Parathyroid adenoma (tissue), 2 donors: ENCODE measurements at regions not wholly inside any gene's neighbourhood (a gene's known extent, or its start where the extent isn't known, plus 50 kb on each side); places are given as distances from the start of the nearest gene placed in this dataset.

Experiments used
- H2AFZ ChIP-seq: fragments of 300-600 bp; sonication (generic); one replicate; pipeline ENCODE4 v1.7.0; 2017; ENCODE audit warnings: antibody characterized with exemption, mild to moderate bottlenecking
- H3K27ac ChIP-seq: fragments of 300-600 bp; sonication (generic); one replicate; pipeline ENCODE4 v1.7.0; 2017
- H3K27me3 ChIP-seq: fragments of 300-600 bp; sonication (generic); one replicate; pipeline ENCODE4 v1.7.0; 2017; ENCODE audit warnings: low read length; ENCODE audit not compliant: control insufficient read depth, insufficient read depth
- H3K36me3 ChIP-seq: fragments of 300-600 bp; sonication (generic); one replicate; pipeline ENCODE4 v1.7.0; 2017; ENCODE audit warnings: low read length; ENCODE audit not compliant: control insufficient read depth, insufficient read depth
- H3K4me1 ChIP-seq: fragments of 300-600 bp; sonication (generic); one replicate; pipeline ENCODE4 v1.7.0; 2017; ENCODE audit warnings: control low read depth
- H3K4me2 ChIP-seq: fragments of 300-600 bp; sonication (generic); one replicate; pipeline ENCODE4 v1.7.0; 2017; ENCODE audit warnings: low read length
- H3K4me3 ChIP-seq: fragments of 300-600 bp; sonication (generic); one replicate; pipeline ENCODE4 v1.7.0; 2017; ENCODE audit warnings: low read depth, low read length
- H3K79me2 ChIP-seq: fragments of 300-600 bp; sonication (generic); one replicate; pipeline ENCODE4 v1.7.0; 2017; ENCODE audit warnings: control low read depth
- H3K9ac ChIP-seq: fragments of 300-600 bp; sonication (generic); one replicate; pipeline ENCODE4 v1.7.0; 2017; ENCODE audit warnings: mild to moderate bottlenecking
- H3K9me3 ChIP-seq: fragments of 300-600 bp; sonication (generic); one replicate; pipeline ENCODE4 v1.7.0; 2017; ENCODE audit warnings: low read length; ENCODE audit not compliant: control insufficient read depth
- TF ChIP-seq, protein P1 (sequence below): fragments of 300-600 bp; sonication (generic); IDR thresholded peaks from one replicate; pipeline ENCODE4 v1.7.0; 2017; ENCODE audit warnings: antibody characterized with exemption, mild to moderate bottlenecking
- donor health status: primary hyperparathyroidism.

DNA sequence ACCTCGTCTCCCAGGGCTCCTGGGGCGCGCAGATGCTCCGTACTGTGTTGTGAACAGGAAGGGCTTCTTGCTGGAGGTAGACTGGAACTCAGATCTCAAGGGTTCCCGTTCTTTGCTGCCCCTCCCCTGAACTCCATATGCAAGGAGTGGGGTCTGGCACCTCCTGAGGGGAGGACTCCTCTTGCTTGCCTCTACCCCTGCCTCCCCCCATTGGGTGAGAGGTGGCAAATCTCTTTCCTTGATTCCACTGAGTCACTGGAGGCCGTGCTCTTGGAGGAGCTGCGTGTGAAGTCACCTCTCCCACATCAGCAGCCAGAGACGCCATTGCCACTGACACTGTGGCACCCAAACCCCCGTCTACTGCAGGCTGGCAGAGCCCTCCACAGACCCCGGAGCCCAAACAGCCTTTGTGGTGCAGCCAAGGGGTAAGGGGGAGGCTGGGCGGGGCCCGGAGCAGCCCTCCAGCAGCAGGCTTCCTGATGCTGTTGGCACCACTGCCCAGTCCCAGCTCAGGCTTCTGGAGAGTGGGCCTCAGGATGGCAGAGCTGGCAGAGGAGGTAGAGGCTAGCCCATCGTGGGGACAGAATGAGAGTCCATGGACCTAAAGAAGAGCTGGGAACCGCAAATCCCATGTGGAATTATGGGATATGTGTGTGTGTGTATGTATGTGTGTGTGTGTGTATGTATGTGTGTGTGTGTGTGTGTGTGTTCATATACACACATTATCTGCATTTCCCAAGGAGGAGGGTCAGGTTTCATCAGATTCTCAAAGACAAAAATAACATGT, 104.9 kb upstream of the RUNX3 start:
- TF ChIP-seq, protein P1, sequence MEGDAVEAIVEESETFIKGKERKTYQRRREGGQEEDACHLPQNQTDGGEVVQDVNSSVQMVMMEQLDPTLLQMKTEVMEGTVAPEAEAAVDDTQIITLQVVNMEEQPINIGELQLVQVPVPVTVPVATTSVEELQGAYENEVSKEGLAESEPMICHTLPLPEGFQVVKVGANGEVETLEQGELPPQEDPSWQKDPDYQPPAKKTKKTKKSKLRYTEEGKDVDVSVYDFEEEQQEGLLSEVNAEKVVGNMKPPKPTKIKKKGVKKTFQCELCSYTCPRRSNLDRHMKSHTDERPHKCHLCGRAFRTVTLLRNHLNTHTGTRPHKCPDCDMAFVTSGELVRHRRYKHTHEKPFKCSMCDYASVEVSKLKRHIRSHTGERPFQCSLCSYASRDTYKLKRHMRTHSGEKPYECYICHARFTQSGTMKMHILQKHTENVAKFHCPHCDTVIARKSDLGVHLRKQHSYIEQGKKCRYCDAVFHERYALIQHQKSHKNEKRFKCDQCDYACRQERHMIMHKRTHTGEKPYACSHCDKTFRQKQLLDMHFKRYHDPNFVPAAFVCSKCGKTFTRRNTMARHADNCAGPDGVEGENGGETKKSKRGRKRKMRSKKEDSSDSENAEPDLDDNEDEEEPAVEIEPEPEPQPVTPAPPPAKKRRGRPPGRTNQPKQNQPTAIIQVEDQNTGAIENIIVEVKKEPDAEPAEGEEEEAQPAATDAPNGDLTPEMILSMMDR, result no peak
- H3K4me2 ChIP-seq, result no peak overlapping the region
- no peaks in the 10 kb centered on the region for H3K4me1 ChIP-seq
- H3K9ac ChIP-seq, result no peak overlapping the region
- no peaks in the 10 kb centered on the region for H3K27me3 ChIP-seq
- H3K4me3 ChIP-seq, result no peak overlapping the region
- H3K9me3 ChIP-seq, result no peaks in the 10 kb centered on the region
- no peaks in the 10 kb centered on the region for H3K36me3 ChIP-seq
- H3K79me2 ChIP-seq, result no peaks in the 10 kb centered on the region
- H3K27ac ChIP-seq, result no peak overlapping the region
- no peak overlapping the region for H2AFZ ChIP-seq

DNA sequence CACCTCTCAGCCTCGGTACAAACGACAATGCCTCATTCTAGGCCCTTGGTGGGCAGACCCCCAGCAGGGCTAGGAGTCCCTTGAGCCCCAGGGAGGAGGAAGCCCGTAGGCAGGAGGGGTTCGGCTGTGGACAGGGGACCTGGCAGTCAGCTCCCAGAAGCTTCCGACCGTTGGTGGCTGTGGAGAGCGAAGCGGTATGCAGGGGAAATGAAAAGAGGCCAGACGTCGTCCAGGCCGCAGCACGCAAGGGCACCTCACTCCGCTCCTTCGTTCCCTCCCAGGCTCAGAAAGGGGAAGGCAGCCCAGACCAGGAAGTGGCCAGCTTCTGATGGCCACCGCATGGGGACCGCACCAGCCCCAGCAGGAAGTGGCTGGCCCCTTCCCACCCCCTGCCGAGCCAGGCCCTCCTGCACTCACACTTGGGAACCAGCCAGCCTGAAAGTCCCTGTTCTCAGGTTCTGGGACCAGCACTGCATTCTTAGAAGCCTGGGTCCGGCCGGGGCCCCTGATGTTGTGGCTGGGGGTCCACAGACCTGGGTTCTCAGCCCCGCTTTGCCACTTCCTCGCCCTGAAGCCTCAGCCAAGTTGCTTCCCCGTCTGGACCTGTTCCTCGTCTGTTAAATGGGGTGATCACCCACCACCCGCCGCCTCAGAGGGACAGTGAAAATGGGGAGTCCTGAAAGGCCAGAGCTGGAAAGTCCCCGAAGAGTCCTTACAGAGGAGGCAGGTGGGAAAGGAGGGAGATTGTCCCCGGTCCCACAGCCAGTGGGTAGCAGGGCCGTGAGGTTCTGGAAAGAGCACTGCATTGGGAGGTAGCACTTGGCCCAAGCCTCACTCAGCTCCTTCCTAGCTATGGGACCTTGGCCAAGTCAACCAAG, 104.0 kb upstream of the RUNX3 start:
- Histone ChIP-seq H3K4me1 (no peaks in the 10 kb centered on the region), H3K4me3 (no peak overlapping the region)

DNA sequence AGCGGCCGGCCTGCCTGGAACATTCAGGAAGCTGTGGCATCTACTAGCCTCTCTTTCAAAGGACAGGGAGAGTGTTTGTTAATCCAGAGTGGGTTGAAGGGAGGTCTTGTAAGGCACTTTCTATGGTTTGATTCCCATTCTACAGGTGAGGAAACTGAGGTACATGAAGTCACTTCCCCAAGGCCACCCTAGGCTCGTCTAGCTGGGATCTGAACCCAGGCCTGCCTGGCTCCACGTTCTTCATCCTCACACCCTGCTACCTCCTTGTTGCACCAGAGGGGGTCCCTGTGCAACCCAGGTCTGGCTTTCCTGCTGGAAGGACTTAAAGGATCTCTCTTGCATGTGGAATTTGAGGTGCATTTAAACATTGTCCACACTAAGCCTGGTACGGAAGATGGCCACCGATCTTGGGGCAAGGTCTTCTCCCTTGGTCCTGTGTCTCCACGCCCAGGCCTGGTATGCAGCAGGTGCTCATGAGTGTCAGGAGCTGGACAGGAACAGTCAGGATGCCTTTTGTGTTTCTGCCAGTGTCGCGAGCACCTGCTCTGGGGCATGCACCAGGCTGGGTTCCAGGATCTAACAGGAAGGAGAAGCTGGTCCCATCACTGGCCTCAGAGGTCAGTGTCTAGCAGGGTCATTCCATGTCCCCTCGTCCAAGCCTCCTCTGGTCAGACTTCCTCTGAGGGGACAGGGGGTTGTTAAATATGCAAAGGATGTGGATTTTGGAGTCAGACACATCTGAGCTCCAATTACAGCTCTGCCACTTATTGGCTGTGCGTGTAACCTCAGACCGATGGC, 103.2 kb upstream of the RUNX3 start:
- Histone ChIP-seq H3K4me1 (no peaks in the 10 kb centered on the region), H3K4me3 (no peak overlapping the region), H3K4me2 (no peak overlapping the region), H3K79me2 (no peaks in the 10 kb centered on the region), H2AFZ (no peak overlapping the region), H3K36me3 (no peaks in the 10 kb centered on the region), H3K9ac (no peak overlapping the region), H3K27ac (no peak overlapping the region), H3K9me3 (no peaks in the 10 kb centered on the region), H3K27me3 (no peaks in the 10 kb centered on the region)
- TF ChIP-seq, protein P1, result no peak

More for the DNA sequence above, 104.0 kb upstream of the RUNX3 start:
- Histone ChIP-seq H3K4me2 (no peak overlapping the region), H3K27me3 (no peaks in the 10 kb centered on the region), H3K27ac (no peak overlapping the region), H3K36me3 (no peaks in the 10 kb centered on the region), H3K9me3 (no peaks in the 10 kb centered on the region), H3K9ac (no peak overlapping the region), H3K79me2 (no peaks in the 10 kb centered on the region), H2AFZ (no peak overlapping the region)
- TF ChIP-seq, protein P1, result no peak

DNA sequence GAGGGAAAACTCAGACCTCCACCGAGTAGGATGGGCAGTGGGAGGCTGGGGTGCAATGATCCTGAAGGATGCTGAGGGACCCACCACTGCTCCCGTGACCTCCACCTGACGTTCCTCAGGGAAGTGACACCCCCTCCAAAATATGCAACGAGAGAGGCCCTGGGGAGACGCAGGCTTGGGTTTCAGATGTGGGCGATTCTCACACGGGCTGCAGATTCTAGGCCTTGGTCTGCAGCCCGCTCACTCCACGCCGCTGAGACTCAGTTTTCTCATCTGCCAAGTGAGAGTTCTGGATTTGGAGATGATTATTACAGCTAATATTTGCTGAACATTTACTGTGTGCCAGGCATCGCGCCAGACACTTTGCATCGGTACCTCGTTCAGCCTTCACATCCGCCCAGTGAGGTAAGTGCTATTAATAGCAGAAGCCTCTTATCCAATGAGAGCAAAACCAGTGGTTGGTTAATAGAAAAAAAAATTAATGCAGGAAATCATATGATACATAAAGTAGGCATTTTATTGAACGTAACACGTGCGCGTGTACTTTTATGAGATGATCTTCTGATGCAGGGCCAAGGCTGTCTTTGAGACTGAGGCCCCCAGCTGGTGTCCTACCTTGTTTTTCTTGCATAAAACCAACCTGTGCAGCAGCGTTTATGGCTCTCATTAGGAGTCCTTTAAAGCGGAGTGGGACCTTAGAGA, 102.0 kb upstream of the RUNX3 start:
- TF ChIP-seq, protein P1, result no peak

More for the DNA sequence above, 102.0 kb upstream of the RUNX3 start:
- Histone ChIP-seq H3K27ac (no peak overlapping the region), H3K79me2 (no peaks in the 10 kb centered on the region), H2AFZ (no peak overlapping the region), H3K4me1 (no peaks in the 10 kb centered on the region), H3K9me3 (no peaks in the 10 kb centered on the region), H3K27me3 (no peaks in the 10 kb centered on the region), H3K4me2 (no peak overlapping the region), H3K4me3 (no peak overlapping the region), H3K9ac (no peak overlapping the region), H3K36me3 (no peaks in the 10 kb centered on the region)
